HCT116 (cell line): ENCODE measurements at regions not wholly inside any gene's neighbourhood (a gene's known extent, or its start where the extent isn't known, plus 50 kb on each side); places are given as distances from the start of the nearest gene placed in this dataset.

Experiments used
- ATAC-seq: fragments of 200-7000 bp; cut with Tn5 transposase; 2 replicates; pipeline ENCODE4 v1.9.1; 2020; ENCODE audit warnings: mild to moderate bottlenecking, moderate library complexity
- BruUV-seq: library from RNA; stranded (reverse); fragments of 400-500 nt; replicated peaks from 2 replicates; lab custom pipeline; 2021; lab: Mats Ljungman, UMichigan
- CTCF ChIA-PET: fragments of 300-600 bp; sonication (Branson Sonifier 250); formaldehyde crosslinking; loops from one replicate; lab custom pipeline; 2021; ENCODE audit warnings: antibody characterized with exemption; lab: Charles Lee
- POLR2A ChIA-PET: fragments of 300-600, 350-600 bp; sonication (Branson Sonifier 250); formaldehyde crosslinking; loops from one replicate; lab custom pipeline; 2021; ENCODE audit warnings: antibody characterized with exemption; lab: Charles Lee
- RAD21 ChIA-PET, 2 experiments: fragments of 300-600 bp; sonication (Branson Sonifier 250); formaldehyde crosslinking; loops; one replicate each; lab custom pipeline; 2023; ENCODE audit warnings: low total read pairs in 2 of 2; ENCODE audit not compliant: uncharacterized antibody in 2 of 2, unreplicated experiment in 2 of 2, low non-redundant PET in 1 of 2; lab: Charles Lee
- DNase-seq: peaks from one replicate; pipeline ENCODE4 v3.0.0-alpha.2; 2010; ENCODE audit warnings: low read depth, low spot score
- H2AFZ ChIP-seq: fragments of 200-600 bp; shearing (Covaris generic), sonication (generic); 2 replicates; pipeline ENCODE4 v1.6.1; 2017; ENCODE audit warnings: low read depth, mixed run types, mixed read lengths, antibody characterized with exemption, low read length; ENCODE audit not compliant: poor library complexity, severe bottlenecking
- H3K27ac ChIP-seq: 2 replicates; pipeline ENCODE4 v1.5.1; 2012; ENCODE audit warnings: low read depth, low read length
- H3K27me3 ChIP-seq: fragments of 200-600 bp; sonication (generic); 2 replicates; pipeline ENCODE4 v1.6.1; 2016; ENCODE audit warnings: mixed run types, low read length, mixed read lengths; ENCODE audit not compliant: insufficient read depth
- H3K36me3 ChIP-seq, 2 experiments: fragments of 200-500 bp in 1 of 2; fragments of 200-600 bp in 1 of 2; sonication (Bioruptor generic) in 1 of 2; sonication (generic) in 1 of 2; 2 replicates each; pipeline versions ENCODE4 v1.5.1 to v1.6.1; 2014 to 2016; ENCODE audit warnings: low read length in 2 of 2, inconsistent platforms in 1 of 2, mixed read lengths in 1 of 2, mixed run types in 1 of 2; ENCODE audit not compliant: insufficient read depth in 2 of 2, control insufficient read depth in 1 of 2
- H3K4me1 ChIP-seq, 2 experiments: fragments of 200-600 bp in 1 of 2; sonication (generic) in 1 of 2; 2 replicates each; pipeline versions ENCODE4 v1.5.1 to v1.6.1; 2012 to 2017; ENCODE audit warnings: low read length in 2 of 2, inconsistent platforms in 1 of 2, mild to moderate bottlenecking in 1 of 2, mixed read lengths in 1 of 2, mixed run types in 1 of 2, moderate library complexity in 1 of 2; ENCODE audit not compliant: insufficient read depth in 2 of 2, control insufficient read depth in 1 of 2
- H3K4me2 ChIP-seq: fragments of 200-600 bp; sonication (generic); 2 replicates; pipeline ENCODE4 v1.6.1; 2017; ENCODE audit warnings: mixed run types, low read length, mixed read lengths
- H3K4me3 ChIP-seq, 2 experiments: fragments of 200-600 bp in 1 of 2; sonication (generic) in 1 of 2; replicated peaks in 1 of 2; 2 replicates each; pipeline ENCODE4 v1.5.1; 2011 to 2016; ENCODE audit warnings: low read length in 2 of 2, control low read depth in 1 of 2, low read depth in 1 of 2, mild to moderate bottlenecking in 1 of 2, mixed read lengths in 1 of 2, mixed run types in 1 of 2
- H3K79me2 ChIP-seq: fragments of 200-600 bp; sonication (generic); 2 replicates; pipeline ENCODE4 v1.6.1; 2017; ENCODE audit warnings: mild to moderate bottlenecking, mixed run types, low read length, moderate library complexity, mixed read lengths; ENCODE audit not compliant: insufficient read depth
- H3K9ac ChIP-seq: fragments of 200-600 bp; sonication (generic); 2 replicates; pipeline ENCODE4 v1.6.1; 2016; ENCODE audit warnings: low read length, mixed read lengths
- H3K9me2 ChIP-seq: fragments of 200-600 bp; sonication (generic), shearing (Covaris generic); 2 replicates; pipeline ENCODE4 v1.6.1; 2017; ENCODE audit warnings: mixed run types, mild to moderate bottlenecking, moderate library complexity; ENCODE audit not compliant: insufficient read depth
- H3K9me3 ChIP-seq, 2 experiments: fragments of 200-500 bp in 1 of 2; fragments of 200-600 bp in 1 of 2; sonication (Bioruptor generic) in 1 of 2; sonication (generic) in 1 of 2; 2 replicates each; pipeline ENCODE4 v1.6.1; 2014 to 2017; ENCODE audit warnings: low read length in 2 of 2, mixed read lengths in 2 of 2, inconsistent platforms in 1 of 2, low read depth in 1 of 2, mild to moderate bottlenecking in 1 of 2, mixed run types in 1 of 2, moderate library complexity in 1 of 2; ENCODE audit not compliant: control insufficient read depth in 1 of 2, insufficient read depth in 1 of 2
- H4K20me1 ChIP-seq: fragments of 200-600 bp; sonication (generic), shearing (Covaris generic); 2 replicates; pipeline ENCODE4 v1.6.1; 2017; ENCODE audit warnings: mixed run types, mild to moderate bottlenecking, moderate library complexity; ENCODE audit not compliant: insufficient read depth
- EGR1 ChIP-seq: IDR thresholded peaks from 2 replicates; pipeline ENCODE4 v1.6.1; 2012; ENCODE audit warnings: low read depth
- ELF1 ChIP-seq: IDR thresholded peaks from 2 replicates; pipeline ENCODE4 v1.6.1; 2012; ENCODE audit warnings: low read depth, borderline replicate concordance
- EZH2 ChIP-seq: fragments of 200-600 bp; sonication (generic); IDR thresholded peaks from 2 replicates; pipeline ENCODE4 v1.6.1; 2017; ENCODE audit warnings: antibody characterized with exemption, mixed run types
- EZH2phosphoT487 ChIP-seq: fragments of 200-600 bp; IDR thresholded peaks from 2 replicates; pipeline ENCODE4 v1.6.1; 2018; ENCODE audit warnings: antibody characterized with exemption, borderline replicate concordance
- FOSL1 ChIP-seq: IDR thresholded peaks from 2 replicates; pipeline ENCODE4 v1.6.1; 2012; ENCODE audit warnings: low read depth
- POLR2A ChIP-seq: IDR thresholded peaks from 2 replicates; pipeline ENCODE4 v1.7.0; 2011; ENCODE audit warnings: borderline replicate concordance; ENCODE audit not compliant: insufficient read depth, insufficient read length; ENCODE audit errors: extremely low read depth
- RAD21 ChIP-seq: IDR thresholded peaks from 2 replicates; pipeline ENCODE4 v1.6.1; 2012; ENCODE audit warnings: low read depth, mild to moderate bottlenecking
- REST ChIP-seq: IDR thresholded peaks from 2 replicates; pipeline ENCODE4 v1.6.1; 2012; ENCODE audit warnings: low read depth
- SP1 ChIP-seq: IDR thresholded peaks from 2 replicates; pipeline ENCODE4 v1.6.1; 2012; ENCODE audit warnings: low read depth
- SRF ChIP-seq: IDR thresholded peaks from 2 replicates; pipeline ENCODE4 v1.6.1; 2012; ENCODE audit warnings: low read depth
- TCF7L2 ChIP-seq: IDR thresholded peaks from 2 replicates; pipeline ENCODE4 v1.7.0; 2011; ENCODE audit warnings: borderline replicate concordance, inconsistent platforms; ENCODE audit not compliant: insufficient read depth, insufficient read length; ENCODE audit errors: extremely low read depth
- YY1 ChIP-seq: IDR thresholded peaks from 2 replicates; pipeline ENCODE4 v1.6.1; 2011; ENCODE audit warnings: low read length, low read depth, moderate library complexity, mild to moderate bottlenecking; ENCODE audit not compliant: insufficient replicate concordance; ENCODE audit errors: extremely low read depth
- ZNF274 ChIP-seq: fragments of 200-500 bp; sonication (Bioruptor generic); IDR thresholded peaks from 2 replicates; pipeline ENCODE4 v1.6.1; 2014; ENCODE audit warnings: mild to moderate bottlenecking, low read depth, low read length, inconsistent platforms
- intact Hi-C: fragments of 100-400 bp; cut with micrococcal nuclease; formaldehyde crosslinking; loops from 2 replicates; pipeline ENCODE4 v1.10.0; 2022
- TF ChIP-seq, protein P1 (sequence below): IDR thresholded peaks from 2 replicates; pipeline ENCODE4 v1.6.1; 2012

- no peak overlapping the region for H3K27ac ChIP-seq
- H3K4me1 ChIP-seq: no peaks in the 10 kb centered on the region
- H3K9me3 ChIP-seq: no peaks in the 10 kb centered on the region
- H2AFZ ChIP-seq: no peak overlapping the region
- no peaks in the 10 kb centered on the region for H3K27me3 ChIP-seq
- no peak overlapping the region for H3K4me3 ChIP-seq
- no peak for TF ChIP-seq ZNF274
- TF ChIP-seq ELF1: no peak
- no peak for TF ChIP-seq POLR2A
- no peak for TF ChIP-seq EZH2phosphoT487
- TF ChIP-seq EGR1: no peak
- TF ChIP-seq EZH2: no peak
- TF ChIP-seq FOSL1: no peak
- TF ChIP-seq, protein P1, sequence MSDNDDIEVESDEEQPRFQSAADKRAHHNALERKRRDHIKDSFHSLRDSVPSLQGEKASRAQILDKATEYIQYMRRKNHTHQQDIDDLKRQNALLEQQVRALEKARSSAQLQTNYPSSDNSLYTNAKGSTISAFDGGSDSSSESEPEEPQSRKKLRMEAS: no peak
- TF ChIP-seq TCF7L2: no peak
- H3K36me3 ChIP-seq: no peaks in the 10 kb centered on the region
- ChIA-PET CTCF (no interaction called here), POLR2A (no interaction called here), RAD21 (no interaction called here)
- no peak overlapping the region for H3K4me2 ChIP-seq
- intact Hi-C loops: no loop called here
- BruUV-seq: no TSS peak
- no peaks in the 10 kb centered on the region for H3K79me2 ChIP-seq
- H3K9me2 ChIP-seq: no peaks in the 10 kb centered on the region
- H4K20me1 ChIP-seq: no peaks in the 10 kb centered on the region
- no peak for ATAC-seq
- no peak overlapping the region for H3K9ac ChIP-seq
- DNase-seq: no peak
Measured at GRCh38 chr2:191497822-191498221, 180.1 kb upstream of the NABP1 start.

DNA sequence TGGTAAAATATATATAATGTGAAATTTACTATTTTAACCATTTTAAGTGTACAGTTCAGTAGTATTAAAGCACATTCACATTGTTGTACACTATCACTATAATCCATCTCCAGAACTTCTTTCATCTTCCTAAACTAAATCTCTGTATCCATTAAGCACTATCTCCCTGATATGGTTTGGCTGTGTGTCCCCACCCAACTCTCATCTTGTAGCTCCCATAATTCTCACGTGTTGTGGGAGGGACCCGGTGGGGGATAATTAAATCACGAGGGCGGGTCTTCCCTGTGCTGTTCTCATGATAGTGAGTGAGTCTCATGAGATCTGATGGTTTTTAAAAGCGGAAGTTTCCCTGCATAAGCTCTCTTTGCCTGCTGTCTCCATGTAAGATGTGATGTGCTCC is 178.9 kb upstream of the NABP1 start:
- DNase-seq: no peak
- TF ChIP-seq RAD21: no peak
- TF ChIP-seq TCF7L2: no peak
- TF ChIP-seq FOSL1: no peak
- TF ChIP-seq REST: no peak
- TF ChIP-seq SP1: no peak
- TF ChIP-seq, protein P1: no peak
- TF ChIP-seq SRF: no peak
- no peak for TF ChIP-seq YY1
- no TSS peak for BruUV-seq
- Histone ChIP-seq H3K4me2 (no peak overlapping the region), H3K9me2 (no peaks in the 10 kb centered on the region), H3K9ac (no peak overlapping the region), H3K27ac (no peak overlapping the region), H3K36me3 (no peaks in the 10 kb centered on the region), H3K79me2 (no peaks in the 10 kb centered on the region), H3K4me1 (no peaks in the 10 kb centered on the region), H3K9me3 (no peaks in the 10 kb centered on the region), H2AFZ (no peak overlapping the region), H3K27me3 (no peaks in the 10 kb centered on the region), H4K20me1 (no peaks in the 10 kb centered on the region), H3K4me3 (no peak overlapping the region)
- intact Hi-C loops: no loop called here
- ChIA-PET CTCF (no interaction called here), RAD21 (no interaction called here), POLR2A (no interaction called here)
- no peak for ATAC-seq
